ENCODE measurements at regions not wholly inside any gene's neighbourhood (a gene's known extent, or its start where the extent isn't known, plus 50 kb on each side); places are given as distances from the start of the nearest gene placed in this dataset.

DNA sequence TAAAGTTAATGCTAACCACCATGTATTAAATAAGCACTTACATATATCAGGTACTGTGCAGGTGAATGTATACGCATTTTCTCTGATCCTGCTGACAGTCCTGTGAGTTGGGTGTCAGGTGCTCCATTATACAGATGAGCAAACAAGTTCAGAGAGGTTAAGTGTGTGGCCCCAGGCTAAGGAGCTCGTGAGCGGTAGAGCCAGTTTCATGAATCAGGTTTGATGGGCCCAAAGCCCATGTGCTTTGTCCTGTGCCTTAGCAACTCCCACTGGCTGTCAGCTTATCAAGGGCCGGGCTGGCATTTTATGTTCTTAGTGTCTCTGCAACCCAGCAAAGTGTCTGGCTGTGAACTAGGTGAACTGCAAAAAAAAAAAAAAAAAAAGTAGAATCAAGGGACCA lies 701.2 kb upstream of the TBX3 start:
- Mint-ChIP-seq H3K9me3 (peaks cover 0 to 4% of the 10 kb centered on the region in 2 donors), H3K4me3 (no peak overlapping the region), H3K27me3 (ENCODE audit: low read depth) (no peaks in the 10 kb centered on the region), H3K36me3 (ENCODE audit: insufficient read depth in 2 of 2) (peaks cover 0 to 1% of the 10 kb centered on the region in 2 donors), H3K27ac (no peak overlapping the region), H3K4me1 (ENCODE audit: low read depth) (no peaks in the 10 kb centered on the region)
- no peak for DNase-seq
- no peak for ATAC-seq (replicated peaks in 1 of 2)

DNA sequence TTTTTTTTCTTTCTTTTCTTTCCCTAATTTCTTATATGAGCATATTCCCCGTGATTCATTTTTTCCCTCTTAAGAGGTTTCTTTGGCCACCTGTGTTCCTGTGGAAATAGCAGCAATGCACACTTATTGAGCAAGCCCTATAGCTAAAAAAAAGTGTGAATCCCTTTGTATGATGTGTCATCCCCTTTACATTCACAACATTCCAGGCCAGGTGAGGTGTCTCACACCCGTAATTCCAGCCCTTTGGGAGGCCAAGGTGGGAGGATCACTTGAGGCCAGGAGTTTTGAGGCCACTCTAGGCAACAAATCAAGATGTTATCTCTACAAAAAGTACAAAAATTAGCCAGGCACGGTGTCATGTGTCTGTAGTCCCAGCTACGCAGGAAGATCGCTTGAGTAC lies 700.4 kb upstream of the TBX3 start:
- Mint-ChIP-seq H3K36me3 (ENCODE audit: insufficient read depth in 2 of 2) (no peaks in the 10 kb centered on the region), H3K27ac (no peak overlapping the region), H3K27me3 (ENCODE audit: low read depth) (no peaks in the 10 kb centered on the region), H3K4me1 (ENCODE audit: low read depth) (no peaks in the 10 kb centered on the region), H3K9me3 (peaks cover 0 to 2% of the 10 kb centered on the region in 2 donors), H3K4me3 (no peak overlapping the region)
- no peak for ATAC-seq (replicated peaks in 1 of 2)
- no peak for DNase-seq

DNA sequence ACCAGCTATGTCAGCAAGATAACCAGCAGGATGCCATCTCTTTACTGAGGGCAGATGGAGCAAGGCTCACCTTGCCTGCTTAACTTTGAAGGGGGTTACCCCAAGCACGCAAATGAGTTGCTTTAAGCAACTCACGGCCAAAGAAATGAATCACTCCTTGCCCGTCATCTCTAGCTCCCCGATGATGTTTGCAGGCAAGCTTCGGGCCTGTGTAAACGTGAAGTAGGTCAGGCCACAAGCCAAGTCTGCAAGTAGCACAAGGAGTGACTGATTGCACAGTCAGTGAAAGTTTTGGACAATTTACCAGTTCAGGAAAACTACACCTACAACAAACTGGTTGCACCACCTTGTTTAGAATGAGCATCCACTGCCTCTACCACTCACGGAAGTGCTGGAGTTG lies 699.7 kb upstream of the TBX3 start:
- Mint-ChIP-seq H3K4me3 (no peak overlapping the region), H3K27me3 (ENCODE audit: low read depth) (no peaks in the 10 kb centered on the region), H3K27ac (no peak overlapping the region), H3K36me3 (ENCODE audit: insufficient read depth in 2 of 2) (no peaks in the 10 kb centered on the region), H3K4me1 (ENCODE audit: low read depth) (no peaks in the 10 kb centered on the region), H3K9me3 (peaks cover 0 to 2% of the 10 kb centered on the region in 2 donors)
- no peak for DNase-seq
- no peak for ATAC-seq (replicated peaks in 1 of 2)

DNA sequence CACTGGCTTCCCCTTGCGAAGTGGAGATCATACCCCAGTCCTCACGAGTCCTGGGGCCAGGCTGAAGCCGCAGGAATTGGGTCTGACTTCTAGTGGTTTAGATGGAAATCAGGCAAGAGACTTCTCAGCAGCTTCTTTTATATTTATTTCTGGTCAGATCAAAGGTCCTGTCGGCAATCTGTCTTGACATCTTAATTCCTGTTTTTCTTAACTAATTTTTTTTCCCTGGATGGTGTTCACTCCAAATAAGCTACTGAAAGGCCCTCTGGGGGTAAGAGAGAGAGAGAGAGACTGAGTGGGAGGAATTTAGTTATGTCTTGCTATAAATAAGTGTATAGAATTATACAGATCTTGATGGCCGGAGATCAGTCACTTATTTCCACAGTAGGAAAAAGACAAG lies 698.7 kb upstream of the TBX3 start:
- Mint-ChIP-seq H3K4me1 (ENCODE audit: low read depth) (no peaks in the 10 kb centered on the region), H3K4me3 (no peak overlapping the region), H3K36me3 (ENCODE audit: insufficient read depth in 2 of 2) (no peaks in the 10 kb centered on the region), H3K27ac (no peak overlapping the region), H3K9me3 (peaks cover 0 to 2% of the 10 kb centered on the region in 2 donors), H3K27me3 (ENCODE audit: low read depth) (no peaks in the 10 kb centered on the region)
- DNase-seq (no peak), ATAC-seq (replicated peaks in 1 of 2) (no peak)

DNA sequence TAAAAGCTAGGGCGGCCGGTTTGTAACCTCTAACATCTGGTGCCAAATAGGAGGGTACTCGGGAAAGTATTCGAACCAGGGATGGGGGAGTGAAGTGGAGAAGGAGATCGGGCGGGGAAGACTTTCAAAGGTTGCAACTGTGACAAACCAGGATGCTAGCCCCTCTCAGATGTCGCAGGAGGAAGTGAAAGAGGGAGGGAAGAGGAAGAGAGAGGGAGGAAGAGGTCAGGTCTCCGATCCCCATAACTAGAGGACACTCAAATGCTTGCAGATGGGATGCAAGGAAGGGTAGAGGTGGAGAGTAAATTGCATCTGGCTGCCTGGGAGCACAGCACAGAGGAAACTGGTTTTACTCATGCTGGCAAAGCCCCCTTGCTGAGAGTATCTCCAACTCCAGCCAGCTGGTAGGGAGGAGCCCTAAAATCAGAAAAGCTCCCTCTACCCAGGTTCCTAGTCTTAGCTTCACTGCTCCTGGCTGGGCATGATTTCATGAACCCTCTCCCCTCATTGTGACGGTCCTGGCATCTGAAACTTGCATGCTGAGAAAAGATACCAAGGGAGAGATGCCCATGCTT lies 696.7 kb upstream of the TBX3 start:
- ATAC-seq (replicated peaks in 1 of 2) (no peak), DNase-seq (no peak)
- peaks cover under 1% of the 10 kb centered on the region for H3K4me1 Mint-ChIP-seq (ENCODE audit: low read depth)
- H3K4me3 Mint-ChIP-seq = no peak overlapping the region
- no peaks in the 10 kb centered on the region for H3K36me3 Mint-ChIP-seq (ENCODE audit: insufficient read depth in 2 of 2)
- H3K27me3 Mint-ChIP-seq (ENCODE audit: low read depth) = no peaks in the 10 kb centered on the region
- H3K27ac Mint-ChIP-seq = no peak overlapping the region
- no peaks in the 10 kb centered on the region for H3K9me3 Mint-ChIP-seq

DNA sequence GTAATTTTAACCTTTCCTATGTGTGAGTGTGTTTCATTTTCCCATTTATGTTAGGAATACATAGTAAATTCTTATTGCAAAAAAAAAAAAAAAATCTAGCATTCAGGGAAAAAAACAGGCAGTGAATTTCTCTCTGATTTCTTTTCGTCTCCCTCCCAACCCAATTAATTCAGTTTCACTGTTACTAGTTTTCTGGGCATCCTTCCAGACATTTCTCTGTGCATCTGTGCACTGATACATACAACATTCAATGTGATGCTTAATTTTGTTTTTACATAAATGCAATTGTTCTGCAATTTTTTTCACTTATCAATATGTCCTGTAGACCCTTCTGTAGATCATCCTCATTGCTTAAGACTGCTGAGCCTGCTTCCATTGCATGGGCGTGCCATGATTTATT lies 694.3 kb upstream of the TBX3 start:
- Mint-ChIP-seq H3K9me3 (peaks cover 0 to 7% of the 10 kb centered on the region in 2 donors), H3K27me3 (ENCODE audit: low read depth) (no peaks in the 10 kb centered on the region), H3K27ac (no peak overlapping the region), H3K4me1 (ENCODE audit: low read depth) (peaks cover 10% of the 10 kb centered on the region), H3K36me3 (ENCODE audit: insufficient read depth in 2 of 2) (peaks cover 0 to 5% of the 10 kb centered on the region in 2 donors), H3K4me3 (no peak overlapping the region)
- ATAC-seq (replicated peaks in 1 of 2) (no peak), DNase-seq (no peak)

DNA sequence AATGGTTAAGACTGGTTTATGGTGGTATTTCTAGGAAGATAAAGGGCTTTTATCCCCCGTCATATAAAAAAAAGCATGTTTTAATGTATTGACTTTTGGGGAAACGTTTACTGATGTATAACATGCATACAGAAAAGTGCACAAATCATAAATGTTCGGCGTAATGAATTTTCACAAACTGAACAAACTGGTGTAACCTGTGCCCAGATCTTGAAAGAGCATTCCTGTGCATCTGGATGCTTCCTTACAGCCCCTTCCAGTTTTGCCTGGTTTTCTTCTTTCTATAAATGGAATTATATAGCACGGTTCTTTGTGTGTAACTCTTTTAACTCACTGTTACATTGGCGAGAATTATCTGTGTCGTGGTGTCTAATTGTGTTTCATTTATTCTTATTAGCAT lies 693.8 kb upstream of the TBX3 start:
- H3K4me3 Mint-ChIP-seq = no peak overlapping the region
- no peak for ATAC-seq (replicated peaks in 1 of 2)
- H3K27ac Mint-ChIP-seq = no peak overlapping the region
- no peaks in the 10 kb centered on the region for H3K27me3 Mint-ChIP-seq (ENCODE audit: low read depth)
- no peak for DNase-seq
- H3K36me3 Mint-ChIP-seq (ENCODE audit: insufficient read depth in 2 of 2) = peaks cover 0 to 5% of the 10 kb centered on the region in 2 donors
- peaks cover 0 to 7% of the 10 kb centered on the region in 2 donors for H3K9me3 Mint-ChIP-seq
- H3K4me1 Mint-ChIP-seq (ENCODE audit: low read depth) = peaks cover 10% of the 10 kb centered on the region

DNA sequence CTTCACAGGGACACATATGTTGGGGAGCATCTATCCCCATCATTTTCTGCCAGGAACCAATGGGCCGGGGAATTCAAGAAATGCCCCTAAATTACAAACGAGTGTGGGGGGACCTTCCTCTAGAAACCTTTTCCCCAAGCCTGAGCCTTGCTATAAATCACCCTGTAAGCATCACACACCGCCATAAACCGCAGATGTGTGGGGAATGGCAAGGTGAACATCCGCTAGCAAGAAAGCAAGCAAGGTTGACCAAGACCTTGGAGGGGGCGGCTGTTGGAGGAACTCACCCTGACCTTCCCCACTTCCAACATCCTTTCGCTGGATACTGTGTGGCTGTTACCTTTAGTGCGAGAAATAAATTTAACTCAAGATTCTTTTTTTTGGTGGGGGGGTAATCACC lies 693.3 kb upstream of the TBX3 start:
- H3K36me3 Mint-ChIP-seq (ENCODE audit: insufficient read depth in 2 of 2) = peaks cover 0 to 5% of the 10 kb centered on the region in 2 donors
- no peak overlapping the region for H3K27ac Mint-ChIP-seq
- no peak for ATAC-seq (replicated peaks in 1 of 2)
- H3K27me3 Mint-ChIP-seq (ENCODE audit: low read depth) = no peaks in the 10 kb centered on the region
- H3K4me1 Mint-ChIP-seq (ENCODE audit: low read depth) = peaks cover 10% of the 10 kb centered on the region
- no peak for DNase-seq
- H3K9me3 Mint-ChIP-seq = peaks cover 0 to 9% of the 10 kb centered on the region in 2 donors
- H3K4me3 Mint-ChIP-seq = no peak overlapping the region

DNA sequence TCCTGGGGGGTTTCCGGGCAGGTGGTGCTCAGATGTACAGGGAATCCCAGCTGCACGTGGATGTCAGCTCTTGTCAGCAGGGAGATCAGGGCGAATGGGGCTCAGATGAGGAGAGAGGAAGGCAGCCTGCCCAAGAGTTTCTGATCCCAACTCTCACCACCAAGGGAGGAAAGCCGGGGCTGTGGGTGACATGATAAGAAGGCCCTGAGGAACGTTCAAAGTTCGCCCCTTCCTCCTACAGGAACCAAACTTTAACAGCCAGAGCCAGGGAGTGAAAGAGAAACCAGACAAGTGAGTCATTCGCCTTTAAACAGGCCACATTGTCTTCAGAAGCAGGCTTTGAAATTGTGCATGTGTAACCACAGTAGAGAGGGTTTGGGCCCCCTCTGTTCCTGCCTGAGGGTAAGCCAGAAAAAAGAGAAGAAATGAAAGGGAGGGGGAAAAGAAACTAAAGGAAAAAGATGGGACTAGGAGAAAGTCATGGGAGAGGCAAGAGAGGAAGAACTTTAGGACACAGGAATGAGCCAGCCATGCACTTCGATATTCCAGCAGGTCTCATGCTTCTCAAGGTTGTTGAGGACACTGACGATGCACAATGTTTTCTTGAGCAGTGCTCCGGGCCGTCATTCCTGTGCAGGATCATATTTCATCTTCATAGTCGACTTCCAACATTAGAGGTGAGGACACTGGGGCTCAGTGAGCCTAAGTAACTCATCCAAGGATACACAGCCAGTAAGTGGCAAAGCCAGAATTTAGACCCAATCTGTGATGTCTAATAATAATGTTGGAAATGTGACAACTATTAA lies 691.4 kb upstream of the TBX3 start:
- H3K9me3 Mint-ChIP-seq = peaks cover 0 to 9% of the 10 kb centered on the region in 2 donors
- ATAC-seq (replicated peaks in 1 of 2) (peak; percentile 43 to 82), DNase-seq (peak in 1 of 2 donors; percentile 8)
- H3K27ac Mint-ChIP-seq = no peak overlapping the region
- H3K36me3 Mint-ChIP-seq (ENCODE audit: insufficient read depth in 2 of 2) = peaks cover 0 to 5% of the 10 kb centered on the region in 2 donors
- peaks cover 10% of the 10 kb centered on the region for H3K4me1 Mint-ChIP-seq (ENCODE audit: low read depth)
- no peaks in the 10 kb centered on the region for H3K27me3 Mint-ChIP-seq (ENCODE audit: low read depth)
- H3K4me3 Mint-ChIP-seq = peak overlapping the region; percentile 12 to 28

DNA sequence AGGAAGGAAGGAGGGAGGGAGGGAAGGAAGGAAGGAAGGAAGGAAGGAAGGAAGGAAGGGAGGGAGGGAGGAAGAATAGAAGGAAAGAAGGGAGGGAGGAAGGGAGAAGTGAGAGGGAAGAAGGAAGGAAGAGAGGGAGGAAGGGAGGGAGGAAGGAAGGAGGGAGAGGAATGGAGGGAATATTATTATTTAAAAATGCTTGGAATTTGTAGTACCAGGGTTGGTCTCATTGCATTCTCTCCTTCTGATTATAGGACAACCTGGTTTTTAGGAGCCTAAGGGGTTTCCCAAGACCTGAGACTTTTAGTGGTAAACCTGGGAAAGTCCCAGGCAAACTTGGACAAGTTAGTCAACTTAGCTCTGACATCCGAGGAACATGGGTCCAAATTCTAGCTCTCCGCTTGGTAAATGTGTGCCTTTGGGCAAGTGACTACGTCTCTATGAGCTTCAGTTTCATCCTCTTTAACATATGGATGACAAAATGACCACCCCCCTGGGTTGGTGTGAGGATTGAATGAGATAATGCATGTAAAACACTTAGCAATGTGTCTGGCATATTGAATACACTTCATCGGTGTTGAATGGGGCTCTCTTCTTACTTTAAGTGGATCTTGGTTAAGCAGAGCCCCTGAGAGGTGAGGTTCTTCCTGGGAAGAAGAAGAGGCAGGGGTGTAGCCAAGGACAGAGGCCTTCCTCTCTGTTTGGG lies 690.7 kb upstream of the TBX3 start:
- Mint-ChIP-seq H3K4me3 (peak overlapping the region; percentile 12 to 28), H3K27ac (no peak overlapping the region), H3K4me1 (ENCODE audit: low read depth) (peaks cover 10% of the 10 kb centered on the region), H3K27me3 (ENCODE audit: low read depth) (no peaks in the 10 kb centered on the region), H3K36me3 (ENCODE audit: insufficient read depth in 2 of 2) (peaks cover 0 to 5% of the 10 kb centered on the region in 2 donors), H3K9me3 (peaks cover 4 to 11% of the 10 kb centered on the region in 2 donors)
- no peak for DNase-seq
- no peak for ATAC-seq (replicated peaks in 1 of 2)

DNA sequence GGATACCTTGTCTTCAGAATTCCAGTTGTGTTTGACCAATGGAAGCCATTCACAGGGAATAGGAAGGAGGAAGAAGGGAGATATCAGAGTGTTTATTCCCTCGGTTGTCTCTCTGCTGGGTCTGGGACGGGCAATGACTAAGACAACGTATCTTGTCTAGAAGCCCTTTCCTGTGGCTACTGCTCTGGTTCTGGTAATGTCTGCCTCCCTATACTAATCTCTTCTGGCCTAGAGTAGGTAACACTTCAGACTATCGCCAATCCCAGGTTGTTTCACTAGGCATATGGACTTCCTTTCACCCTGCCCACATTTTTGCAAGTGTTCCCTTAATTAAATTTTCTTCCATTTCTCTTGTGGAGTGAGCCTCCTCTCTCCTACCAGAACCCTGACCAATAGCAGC lies 687.7 kb upstream of the TBX3 start:
- Mint-ChIP-seq H3K36me3 (ENCODE audit: insufficient read depth in 2 of 2) (peaks cover 0 to 7% of the 10 kb centered on the region in 2 donors), H3K4me1 (ENCODE audit: low read depth) (peaks cover 10% of the 10 kb centered on the region), H3K27me3 (ENCODE audit: low read depth) (no peaks in the 10 kb centered on the region), H3K27ac (no peak overlapping the region), H3K4me3 (no peak overlapping the region), H3K9me3 (peaks cover 10 to 13% of the 10 kb centered on the region in 2 donors)
- no peak for DNase-seq
- no peak for ATAC-seq (replicated peaks in 1 of 2)

DNA sequence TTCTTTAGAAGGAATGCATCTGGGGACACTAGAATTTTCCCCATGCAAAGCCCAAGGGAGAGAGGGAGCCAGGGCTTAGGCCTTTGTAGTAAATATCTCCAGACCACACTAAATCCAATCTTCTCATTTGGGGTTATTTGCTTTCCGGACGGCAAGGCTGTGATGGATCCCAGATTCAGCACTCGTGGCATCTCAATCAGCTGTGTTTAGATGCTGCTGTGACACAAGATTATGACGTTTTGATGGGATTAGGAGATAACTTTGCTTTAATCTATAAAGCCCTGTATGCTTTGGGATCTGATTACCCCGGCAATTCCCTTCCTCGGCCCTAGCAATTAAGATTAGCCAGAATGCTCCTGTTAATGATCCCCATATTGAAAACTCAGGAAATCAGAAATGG lies 686.7 kb upstream of the TBX3 start:
- Mint-ChIP-seq H3K36me3 (ENCODE audit: insufficient read depth in 2 of 2) (peaks cover 0 to 7% of the 10 kb centered on the region in 2 donors), H3K4me1 (ENCODE audit: low read depth) (peaks cover 10% of the 10 kb centered on the region), H3K9me3 (peaks cover 10 to 13% of the 10 kb centered on the region in 2 donors), H3K27me3 (ENCODE audit: low read depth) (no peaks in the 10 kb centered on the region), H3K27ac (no peak overlapping the region), H3K4me3 (no peak overlapping the region)
- no peak for DNase-seq
- ATAC-seq (replicated peaks in 1 of 2) = no peak

DNA sequence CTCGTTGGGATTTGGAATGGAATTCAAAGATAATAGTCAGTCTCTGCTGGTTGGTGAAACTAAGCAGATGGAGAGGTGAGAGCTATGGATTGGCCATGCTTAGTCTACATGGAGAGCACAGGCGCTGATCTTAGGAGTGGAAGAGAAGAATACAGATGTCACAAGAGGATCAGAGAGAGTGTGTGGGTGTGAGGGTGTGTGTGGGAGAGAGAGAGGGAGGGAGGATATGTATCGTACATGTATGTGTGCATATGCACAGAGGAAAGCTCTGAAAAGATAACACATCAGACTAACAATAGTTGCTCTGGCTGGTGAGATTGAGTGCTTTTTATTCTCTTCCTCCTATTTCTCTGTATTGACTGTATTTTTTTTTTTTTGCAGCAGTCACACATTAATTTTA lies 686.2 kb upstream of the TBX3 start:
- Mint-ChIP-seq H3K27me3 (ENCODE audit: low read depth) (no peaks in the 10 kb centered on the region), H3K4me3 (no peak overlapping the region), H3K27ac (no peak overlapping the region), H3K36me3 (ENCODE audit: insufficient read depth in 2 of 2) (peaks cover 0 to 6% of the 10 kb centered on the region in 2 donors), H3K4me1 (ENCODE audit: low read depth) (peaks cover 6% of the 10 kb centered on the region), H3K9me3 (peaks cover 10 to 16% of the 10 kb centered on the region in 2 donors)
- ATAC-seq (replicated peaks in 1 of 2) = no peak
- no peak for DNase-seq
